ENCODE measurements at regions not wholly inside any gene's neighbourhood (a gene's known extent, or its start where the extent isn't known, plus 50 kb on each side); places are given as distances from the start of the nearest gene placed in this dataset.

- TF ChIP-seq JUND (IDR thresholded peaks at IDR 0.05) (peak; percentile 67), TEAD4 (IDR thresholded peaks at IDR 0.05; ENCODE audit: borderline replicate concordance, insufficient read depth) (0 out of 2 replicates have a peak, but pooled peaks have one; percentile 19), FOSL2 (IDR thresholded peaks at IDR 0.05; ENCODE audit: borderline replicate concordance, low read depth) (peak; percentile 83), TCF12 (IDR thresholded peaks at IDR 0.05) (peak; percentile 67)
Observed at GRCh38 chr2:223260681-223261080, 208.7 kb downstream of the KCNE4 start (continued).

GRCh38 chr2:223262946-223263345, 211.0 kb downstream of the KCNE4 start:
- Histone ChIP-seq H3F3A (replicated peaks; ENCODE audit: insufficient read depth) (peaks cover 14% of the 10 kb centered on the region), H3K4me3 (ENCODE audit: low read depth in 2 of 2, low read length in 1 of 2) (no peak overlapping the region), H2AFZ (ENCODE audit: low read depth) (peak overlapping the region; percentile 7; the same call in 1 of the 2 replicates), H3K27me3 (ENCODE audit: insufficient read depth) (no peaks in the 10 kb centered on the region), H3K4me2 (peak overlapping the region; percentile 21; the same call in 1 of the 2 replicates), H3K4me1 (ENCODE audit: control insufficient read depth in 1 of 2, insufficient read depth in 2 of 2, low read depth in 1 of 2, low read length in 1 of 2) (peaks cover 2 to 10% of the 10 kb centered on the region in 2 experiments; a peak in 2 of 4 replicates), H3K79me2 (ENCODE audit: insufficient read depth) (no peaks in the 10 kb centered on the region), H3K9me2 (no peaks in the 10 kb centered on the region), H3K9ac (no peak overlapping the region), H4K20me1 (ENCODE audit: insufficient read depth) (no peaks in the 10 kb centered on the region), H3K9me3 (no peaks in the 10 kb centered on the region), H3K36me3 (replicated peaks in 1 of 2; ENCODE audit: control insufficient read depth in 1 of 2, insufficient read depth in 2 of 2, low read length in 1 of 2) (no peaks in the 10 kb centered on the region), H3K27ac (ENCODE audit: low read depth in 2 of 2, low read length in 1 of 2) (peak overlapping the region; percentile 31 to 43; a peak in 3 of 4 replicates)
- 24% methylated on average over 6 of the region's 6 CpGs for WGBS (ENCODE audit: low lambda C conversion rate)
- no peak for DNase-seq
- POLR2A ChIA-PET: no interaction called here
- CTCF ChIA-PET: no interaction called here
- TF ChIP-seq PBX3 (IDR thresholded peaks at IDR 0.05) (peak; percentile 93), FOXM1 (IDR thresholded peaks at IDR 0.05; ENCODE audit: low read depth) (peak; percentile 79; the same call in 1 of the 2 replicates), JUND (IDR thresholded peaks at IDR 0.05) (peak; percentile 85), RAD21 (IDR thresholded peaks at IDR 0.05; ENCODE audit: low read length) (no peak), SIN3A (IDR thresholded peaks at IDR 0.05; ENCODE audit: borderline replicate concordance, low read depth, low read length) (0 out of 2 replicates have a peak, but pooled peaks have one; percentile 65), FOXJ3 (CRISPR knock-in tag; IDR thresholded peaks at IDR 0.05) (no peak), RFX5 (IDR thresholded peaks at IDR 0.05; ENCODE audit: low read length) (no peak), GABPA (IDR thresholded peaks at IDR 0.05; ENCODE audit: low read depth) (no peak), USF2 (IDR thresholded peaks at IDR 0.05; ENCODE audit: borderline replicate concordance, low read depth, low read length) (no peak), CHD2 (IDR thresholded peaks at IDR 0.05; ENCODE audit: low read length, partially characterized antibody) (no peak), TEAD4 (IDR thresholded peaks at IDR 0.05; ENCODE audit: borderline replicate concordance, insufficient read depth) (peak; percentile 75), NFIC (IDR thresholded peaks at IDR 0.05; ENCODE audit: borderline replicate concordance) (no peak; the same call in 1 of the 2 replicates), NRF1 (IDR thresholded peaks at IDR 0.05; ENCODE audit: low read depth, low read length) (no peak), EZH2phosphoT487 (IDR thresholded peaks at IDR 0.05; ENCODE audit: borderline replicate concordance, low read depth) (no peak), IRF3 (IDR thresholded peaks at IDR 0.05; ENCODE audit: low read depth, low read length) (no peak), SMC3 (IDR thresholded peaks at IDR 0.05; ENCODE audit: low read depth, low read length) (no peak), GATA2 (CRISPR knock-in tag; IDR thresholded peaks at IDR 0.05) (no peak), EP300 (IDR thresholded peaks at IDR 0.05; ENCODE audit: borderline replicate concordance in 1 of 2, low read depth in 1 of 2, low read length in 1 of 2) (peak; percentile 36 to 77; a peak in 2 of 4 replicates), REST (IDR thresholded peaks at IDR 0.05; ENCODE audit: low read depth, low read length) (no peak), POLR2AphosphoS5 (IDR thresholded peaks at IDR 0.05; ENCODE audit: low read depth, low read length) (peak; percentile 54; the same call in 1 of the 2 replicates), YY1 (IDR thresholded peaks at IDR 0.05; ENCODE audit: low read depth) (no peak), ELF1 (IDR thresholded peaks at IDR 0.05) (no peak), USF1 (IDR thresholded peaks at IDR 0.05; ENCODE audit: borderline replicate concordance, low read depth) (no peak), TCF12 (IDR thresholded peaks at IDR 0.05) (peak; percentile 93), RCOR1 (IDR thresholded peaks at IDR 0.05; ENCODE audit: low read length) (no peak), MEF2A (IDR thresholded peaks at IDR 0.05; ENCODE audit: borderline replicate concordance, low read depth) (no peak)

Measured in SK-N-SH (cell line).